ENCODE measurements at regions not wholly inside any gene's neighbourhood (a gene's known extent, or its start where the extent isn't known, plus 50 kb on each side); places are given as distances from the start of the nearest gene placed in this dataset.

- TF ChIP-seq ZNF331 (CRISPR knock-in tag; IDR thresholded peaks at IDR 0.05; ENCODE audit: low read depth) (no peak), NANOG (IDR thresholded peaks at IDR 0.05; ENCODE audit: borderline replicate concordance) (no peak), POLR2AphosphoS5 (IDR thresholded peaks at IDR 0.05; ENCODE audit: low read depth) (no peak), EZH2 (IDR thresholded peaks at IDR 0.05; ENCODE audit: low read depth, unreplicated experiment) (no peak), CREB1 (CRISPR knock-in tag; IDR thresholded peaks at IDR 0.05; ENCODE audit: low read depth) (no peak)
- TF ChIP-seq, protein P1, sequence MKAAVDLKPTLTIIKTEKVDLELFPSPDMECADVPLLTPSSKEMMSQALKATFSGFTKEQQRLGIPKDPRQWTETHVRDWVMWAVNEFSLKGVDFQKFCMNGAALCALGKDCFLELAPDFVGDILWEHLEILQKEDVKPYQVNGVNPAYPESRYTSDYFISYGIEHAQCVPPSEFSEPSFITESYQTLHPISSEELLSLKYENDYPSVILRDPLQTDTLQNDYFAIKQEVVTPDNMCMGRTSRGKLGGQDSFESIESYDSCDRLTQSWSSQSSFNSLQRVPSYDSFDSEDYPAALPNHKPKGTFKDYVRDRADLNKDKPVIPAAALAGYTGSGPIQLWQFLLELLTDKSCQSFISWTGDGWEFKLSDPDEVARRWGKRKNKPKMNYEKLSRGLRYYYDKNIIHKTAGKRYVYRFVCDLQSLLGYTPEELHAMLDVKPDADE (IDR thresholded peaks at IDR 0.05) = no peak
Observed at GRCh38 chrY:15455980-15456469, 931.7 kb downstream of the NLGN4Y start (continued).

GRCh38 chrY:15456491-15456890 lies 932.2 kb downstream of the NLGN4Y start:
- Histone ChIP-seq H3K4me3 (no peak overlapping the region), H2AFZ (no peak overlapping the region)
- peaks cover 5% of the 10 kb centered on the region; the same call in 2 of the 3 replicates for H3K4me1 Mint-ChIP-seq

More at GRCh38 chrY:15456491-15456890, 932.2 kb downstream of the NLGN4Y start:
- Histone ChIP-seq H4K20me1 (replicated peaks; ENCODE audit: insufficient read depth) (no peaks in the 10 kb centered on the region), H3K4me2 (no peak overlapping the region), H3F3A (replicated peaks; ENCODE audit: low read depth) (no peaks in the 10 kb centered on the region), H3K27me3 (ENCODE audit: insufficient read depth) (no peaks in the 10 kb centered on the region), H3K79me2 (replicated peaks; ENCODE audit: insufficient read depth) (no peaks in the 10 kb centered on the region), H3K4me1 (ENCODE audit: insufficient read depth) (0 out of 2 replicates have a peak, but pooled peaks cover 3% of the 10 kb centered on the region), H3K9me2 (ENCODE audit: insufficient read depth) (no peaks in the 10 kb centered on the region), H3K27ac (ENCODE audit: low read depth) (no peak overlapping the region), H3K36me3 (ENCODE audit: insufficient read depth) (no peaks in the 10 kb centered on the region)
- H3K4me3 Mint-ChIP-seq = no peak overlapping the region
- H3K27me3 Mint-ChIP-seq (ENCODE audit: insufficient read depth, low read depth, poor library complexity) = peaks cover 3% of the 10 kb centered on the region
- DNase-seq (ENCODE audit: low spot score) (no peak), ATAC-seq (no peak)
- TF ChIP-seq CREB1 (CRISPR knock-in tag; IDR thresholded peaks at IDR 0.05; ENCODE audit: low read depth) = no peak
- no peak for TF ChIP-seq POLR2AphosphoS5 (IDR thresholded peaks at IDR 0.05; ENCODE audit: low read depth)
- TF ChIP-seq ZNF114 (CRISPR knock-in tag; IDR thresholded peaks at IDR 0.05) = no peak
- no peak for TF ChIP-seq STAT1 (IDR thresholded peaks at IDR 0.05; ENCODE audit: unreplicated experiment)
- TF ChIP-seq, protein P2, sequence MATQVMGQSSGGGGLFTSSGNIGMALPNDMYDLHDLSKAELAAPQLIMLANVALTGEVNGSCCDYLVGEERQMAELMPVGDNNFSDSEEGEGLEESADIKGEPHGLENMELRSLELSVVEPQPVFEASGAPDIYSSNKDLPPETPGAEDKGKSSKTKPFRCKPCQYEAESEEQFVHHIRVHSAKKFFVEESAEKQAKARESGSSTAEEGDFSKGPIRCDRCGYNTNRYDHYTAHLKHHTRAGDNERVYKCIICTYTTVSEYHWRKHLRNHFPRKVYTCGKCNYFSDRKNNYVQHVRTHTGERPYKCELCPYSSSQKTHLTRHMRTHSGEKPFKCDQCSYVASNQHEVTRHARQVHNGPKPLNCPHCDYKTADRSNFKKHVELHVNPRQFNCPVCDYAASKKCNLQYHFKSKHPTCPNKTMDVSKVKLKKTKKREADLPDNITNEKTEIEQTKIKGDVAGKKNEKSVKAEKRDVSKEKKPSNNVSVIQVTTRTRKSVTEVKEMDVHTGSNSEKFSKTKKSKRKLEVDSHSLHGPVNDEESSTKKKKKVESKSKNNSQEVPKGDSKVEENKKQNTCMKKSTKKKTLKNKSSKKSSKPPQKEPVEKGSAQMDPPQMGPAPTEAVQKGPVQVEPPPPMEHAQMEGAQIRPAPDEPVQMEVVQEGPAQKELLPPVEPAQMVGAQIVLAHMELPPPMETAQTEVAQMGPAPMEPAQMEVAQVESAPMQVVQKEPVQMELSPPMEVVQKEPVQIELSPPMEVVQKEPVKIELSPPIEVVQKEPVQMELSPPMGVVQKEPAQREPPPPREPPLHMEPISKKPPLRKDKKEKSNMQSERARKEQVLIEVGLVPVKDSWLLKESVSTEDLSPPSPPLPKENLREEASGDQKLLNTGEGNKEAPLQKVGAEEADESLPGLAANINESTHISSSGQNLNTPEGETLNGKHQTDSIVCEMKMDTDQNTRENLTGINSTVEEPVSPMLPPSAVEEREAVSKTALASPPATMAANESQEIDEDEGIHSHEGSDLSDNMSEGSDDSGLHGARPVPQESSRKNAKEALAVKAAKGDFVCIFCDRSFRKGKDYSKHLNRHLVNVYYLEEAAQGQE (IDR thresholded peaks at IDR 0.05; ENCODE audit: unreplicated experiment) = no peak
- no peak for TF ChIP-seq CTCF (conservative IDR thresholded peaks at IDR 0.05; ENCODE audit: low read depth in 2 of 2)
- TF ChIP-seq, protein P3, sequence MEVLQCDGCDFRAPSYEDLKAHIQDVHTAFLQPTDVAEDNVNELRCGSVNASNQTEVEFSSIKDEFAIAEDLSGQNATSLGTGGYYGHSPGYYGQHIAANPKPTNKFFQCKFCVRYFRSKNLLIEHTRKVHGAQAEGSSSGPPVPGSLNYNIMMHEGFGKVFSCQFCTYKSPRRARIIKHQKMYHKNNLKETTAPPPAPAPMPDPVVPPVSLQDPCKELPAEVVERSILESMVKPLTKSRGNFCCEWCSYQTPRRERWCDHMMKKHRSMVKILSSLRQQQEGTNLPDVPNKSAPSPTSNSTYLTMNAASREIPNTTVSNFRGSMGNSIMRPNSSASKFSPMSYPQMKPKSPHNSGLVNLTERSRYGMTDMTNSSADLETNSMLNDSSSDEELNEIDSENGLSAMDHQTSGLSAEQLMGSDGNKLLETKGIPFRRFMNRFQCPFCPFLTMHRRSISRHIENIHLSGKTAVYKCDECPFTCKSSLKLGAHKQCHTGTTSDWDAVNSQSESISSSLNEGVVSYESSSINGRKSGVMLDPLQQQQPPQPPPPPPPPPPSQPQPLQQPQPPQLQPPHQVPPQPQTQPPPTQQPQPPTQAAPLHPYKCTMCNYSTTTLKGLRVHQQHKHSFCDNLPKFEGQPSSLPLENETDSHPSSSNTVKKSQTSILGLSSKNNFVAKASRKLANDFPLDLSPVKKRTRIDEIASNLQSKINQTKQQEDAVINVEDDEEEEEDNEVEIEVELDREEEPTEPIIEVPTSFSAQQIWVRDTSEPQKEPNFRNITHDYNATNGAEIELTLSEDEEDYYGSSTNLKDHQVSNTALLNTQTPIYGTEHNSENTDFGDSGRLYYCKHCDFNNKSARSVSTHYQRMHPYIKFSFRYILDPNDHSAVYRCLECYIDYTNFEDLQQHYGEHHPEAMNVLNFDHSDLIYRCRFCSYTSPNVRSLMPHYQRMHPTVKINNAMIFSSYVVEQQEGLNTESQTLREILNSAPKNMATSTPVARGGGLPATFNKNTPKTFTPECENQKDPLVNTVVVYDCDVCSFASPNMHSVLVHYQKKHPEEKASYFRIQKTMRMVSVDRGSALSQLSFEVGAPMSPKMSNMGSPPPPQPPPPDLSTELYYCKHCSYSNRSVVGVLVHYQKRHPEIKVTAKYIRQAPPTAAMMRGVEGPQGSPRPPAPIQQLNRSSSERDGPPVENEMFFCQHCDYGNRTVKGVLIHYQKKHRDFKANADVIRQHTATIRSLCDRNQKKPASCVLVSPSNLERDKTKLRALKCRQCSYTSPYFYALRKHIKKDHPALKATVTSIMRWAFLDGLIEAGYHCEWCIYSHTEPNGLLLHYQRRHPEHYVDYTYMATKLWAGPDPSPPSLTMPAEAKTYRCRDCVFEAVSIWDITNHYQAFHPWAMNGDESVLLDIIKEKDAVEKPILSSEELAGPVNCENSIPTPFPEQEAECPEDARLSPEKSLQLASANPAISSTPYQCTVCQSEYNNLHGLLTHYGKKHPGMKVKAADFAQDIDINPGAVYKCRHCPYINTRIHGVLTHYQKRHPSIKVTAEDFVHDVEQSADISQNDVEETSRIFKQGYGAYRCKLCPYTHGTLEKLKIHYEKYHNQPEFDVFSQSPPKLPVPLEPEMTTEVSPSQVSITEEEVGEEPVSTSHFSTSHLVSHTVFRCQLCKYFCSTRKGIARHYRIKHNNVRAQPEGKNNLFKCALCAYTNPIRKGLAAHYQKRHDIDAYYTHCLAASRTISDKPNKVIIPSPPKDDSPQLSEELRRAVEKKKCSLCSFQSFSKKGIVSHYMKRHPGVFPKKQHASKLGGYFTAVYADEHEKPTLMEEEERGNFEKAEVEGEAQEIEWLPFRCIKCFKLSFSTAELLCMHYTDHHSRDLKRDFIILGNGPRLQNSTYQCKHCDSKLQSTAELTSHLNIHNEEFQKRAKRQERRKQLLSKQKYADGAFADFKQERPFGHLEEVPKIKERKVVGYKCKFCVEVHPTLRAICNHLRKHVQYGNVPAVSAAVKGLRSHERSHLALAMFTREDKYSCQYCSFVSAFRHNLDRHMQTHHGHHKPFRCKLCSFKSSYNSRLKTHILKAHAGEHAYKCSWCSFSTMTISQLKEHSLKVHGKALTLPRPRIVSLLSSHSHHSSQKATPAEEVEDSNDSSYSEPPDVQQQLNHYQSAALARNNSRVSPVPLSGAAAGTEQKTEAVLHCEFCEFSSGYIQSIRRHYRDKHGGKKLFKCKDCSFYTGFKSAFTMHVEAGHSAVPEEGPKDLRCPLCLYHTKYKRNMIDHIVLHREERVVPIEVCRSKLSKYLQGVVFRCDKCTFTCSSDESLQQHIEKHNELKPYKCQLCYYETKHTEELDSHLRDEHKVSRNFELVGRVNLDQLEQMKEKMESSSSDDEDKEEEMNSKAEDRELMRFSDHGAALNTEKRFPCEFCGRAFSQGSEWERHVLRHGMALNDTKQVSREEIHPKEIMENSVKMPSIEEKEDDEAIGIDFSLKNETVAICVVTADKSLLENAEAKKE (CRISPR knock-in tag; IDR thresholded peaks at IDR 0.05) = no peak
- TF ChIP-seq ZNF331 (CRISPR knock-in tag; IDR thresholded peaks at IDR 0.05; ENCODE audit: low read depth) = no peak
- TF ChIP-seq EZH2 (IDR thresholded peaks at IDR 0.05; ENCODE audit: low read depth, unreplicated experiment) = no peak
- TF ChIP-seq JUNB (IDR thresholded peaks at IDR 0.05; ENCODE audit: unreplicated experiment) = no peak
- no peak overlapping the region for H3K27ac Mint-ChIP-seq
- H3K9me3 Mint-ChIP-seq = peaks cover 9% of the 10 kb centered on the region; the same call in 2 of the 3 replicates
- H3K36me3 Mint-ChIP-seq (ENCODE audit: low read depth) = peaks cover 11% of the 10 kb centered on the region; the same call in 2 of the 3 replicates
